PC-3 (cell line): ENCODE measurements at regions not wholly inside any gene's neighbourhood (a gene's known extent, or its start where the extent isn't known, plus 50 kb on each side); places are given as distances from the start of the nearest gene placed in this dataset.

Source experiments
- ATAC-seq: fragments of 200-7000 bp; cut with Tn5 transposase; 2 replicates; pipeline ENCODE4 v1.9.1; 2020; ENCODE audit warnings: mild to moderate bottlenecking, moderate library complexity
- BruUV-seq: library from RNA; stranded (reverse); fragments of 400-500 nt; replicated peaks from 2 replicates; lab custom pipeline; 2021; lab: Mats Ljungman, UMichigan
- CTCF ChIA-PET: fragments of 300-600 bp; sonication (Branson Sonifier 250); formaldehyde crosslinking; loops from one replicate; lab custom pipeline; 2022; ENCODE audit warnings: antibody characterized with exemption; lab: Charles Lee
- POLR2A ChIA-PET: fragments of 300-600 bp; sonication (Branson Sonifier 250); formaldehyde crosslinking; loops from one replicate; lab custom pipeline; 2022; ENCODE audit warnings: antibody characterized with exemption; ENCODE audit not compliant: unreplicated experiment; lab: Charles Lee
- DNase-seq: peaks from one replicate; pipeline ENCODE4 v3.0.0-alpha.2; 2015
- H2AFZ ChIP-seq: fragments of 300-600 bp; sonication (generic); 2 replicates; pipeline ENCODE4 v1.6.0; 2016; ENCODE audit warnings: antibody characterized with exemption, low read length
- H3F3A ChIP-seq: fragments of 300-600 bp; sonication (generic); one replicate; pipeline ENCODE4 v1.6.0; 2017; ENCODE audit warnings: antibody characterized with exemption, low read length, control low read depth, mild to moderate bottlenecking; ENCODE audit not compliant: unreplicated experiment
- H3K27ac ChIP-seq: fragments of 300-600 bp; sonication (generic); 2 replicates; pipeline ENCODE4 v1.5.1; 2016; ENCODE audit warnings: mild to moderate bottlenecking, low read length
- H3K27me3 ChIP-seq: fragments of 300-600 bp; sonication (generic); 2 replicates; pipeline ENCODE4 v1.6.1; 2016; ENCODE audit warnings: low read length, mixed read lengths
- H3K36me3 ChIP-seq: fragments of 300-600 bp; sonication (generic); 2 replicates; pipeline ENCODE4 v1.6.1; 2016; ENCODE audit warnings: low read depth, mixed run types, low read length, mixed read lengths
- H3K4me1 ChIP-seq: fragments of 300-600 bp; sonication (generic); 2 replicates; pipeline ENCODE4 v1.5.1; 2016; ENCODE audit warnings: low read length; ENCODE audit not compliant: insufficient read depth
- H3K4me2 ChIP-seq: fragments of 300-600 bp; sonication (generic); 2 replicates; pipeline ENCODE4 v1.6.0; 2016; ENCODE audit warnings: low read length
- H3K4me3 ChIP-seq: fragments of 300-600 bp; sonication (generic); 2 replicates; pipeline ENCODE4 v1.5.1; 2016; ENCODE audit warnings: mild to moderate bottlenecking, low read length, mixed read lengths
- H3K79me2 ChIP-seq: fragments of 300-600 bp; sonication (generic); 2 replicates; pipeline ENCODE4 v1.6.1; 2017; ENCODE audit warnings: low read length, mixed read lengths
- H3K9ac ChIP-seq: fragments of 300-600 bp; sonication (generic); 2 replicates; pipeline ENCODE4 v1.6.0; 2016; ENCODE audit warnings: mild to moderate bottlenecking, low read length
- H3K9me2 ChIP-seq: fragments of 300-600 bp; sonication (generic); replicated peaks from 2 replicates; pipeline ENCODE4 v1.6.1; 2016; ENCODE audit warnings: mixed run types, low read length, mixed read lengths
- H3K9me3 ChIP-seq: fragments of 300-600 bp; sonication (generic); 2 replicates; pipeline ENCODE4 v1.6.1; 2016; ENCODE audit warnings: low read length, mixed read lengths
- H4K20me1 ChIP-seq: fragments of 300-600 bp; sonication (generic); 2 replicates; pipeline ENCODE4 v1.6.1; 2016; ENCODE audit warnings: low read length, mixed read lengths
- CTCF ChIP-seq: fragments of 300-600 bp; sonication (generic); conservative IDR thresholded peaks from 2 replicates; pipeline ENCODE4 v1.5.1; 2017; ENCODE audit warnings: antibody characterized with exemption, low read depth, mild to moderate bottlenecking, low read length
- EZH2 ChIP-seq: fragments of 300-600 bp; sonication (generic); IDR thresholded peaks from one replicate; pipeline ENCODE4 v1.6.1; 2017; ENCODE audit warnings: antibody characterized with exemption, mild to moderate bottlenecking, low read length; ENCODE audit not compliant: unreplicated experiment
- EZH2phosphoT487 ChIP-seq: fragments of 300-600 bp; sonication (generic); IDR thresholded peaks from 2 replicates; pipeline ENCODE4 v1.6.1; 2018; ENCODE audit warnings: mild to moderate bottlenecking, antibody characterized with exemption, low read length, borderline replicate concordance
- intact Hi-C: fragments of 100-400 bp; cut with micrococcal nuclease; formaldehyde crosslinking; loops from 2 replicates; pipeline ENCODE4 v1.9.0; 2023

DNA sequence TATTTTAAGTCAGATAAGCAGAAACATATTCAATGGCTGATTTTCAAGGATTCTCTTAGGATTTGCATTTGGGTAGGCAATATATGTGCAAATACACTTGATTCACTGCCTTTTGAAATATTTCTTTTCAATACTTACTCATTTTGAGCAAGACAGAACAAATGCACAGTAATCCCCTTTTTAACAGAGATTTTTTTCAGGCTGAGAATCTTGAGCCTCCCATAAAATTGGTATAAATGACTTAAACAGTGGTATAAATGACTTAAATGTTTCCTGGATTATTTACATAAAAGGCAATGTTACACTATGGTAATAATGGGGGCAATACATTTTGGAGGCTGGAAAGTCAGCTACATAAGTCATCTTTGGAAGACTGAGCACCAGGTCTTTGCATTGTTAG is 389.0 kb downstream of the OLFM4 start:
- DNase-seq: no peak
- intact Hi-C loops: no loop called here
- no TSS peak for BruUV-seq
- no peak for ATAC-seq
- no peaks in the 10 kb centered on the region for H3K27me3 ChIP-seq
- no peaks in the 10 kb centered on the region for H3K36me3 ChIP-seq
- no peak overlapping the region for H3K9ac ChIP-seq
- H3K79me2 ChIP-seq: no peaks in the 10 kb centered on the region
- no peaks in the 10 kb centered on the region for H3K4me1 ChIP-seq
- no peak for TF ChIP-seq EZH2phosphoT487
- TF ChIP-seq EZH2: no peak
- no peak for TF ChIP-seq CTCF
- H3K9me2 ChIP-seq: no peaks in the 10 kb centered on the region
- no peaks in the 10 kb centered on the region for H3F3A ChIP-seq
- no peaks in the 10 kb centered on the region for H4K20me1 ChIP-seq
- H3K4me3 ChIP-seq: no peak overlapping the region
- no peaks in the 10 kb centered on the region for H3K9me3 ChIP-seq
- CTCF ChIA-PET: no interaction called here
- H3K4me2 ChIP-seq: no peak overlapping the region
- H2AFZ ChIP-seq: no peak overlapping the region
- POLR2A ChIA-PET: no interaction called here
- H3K27ac ChIP-seq: no peak overlapping the region

DNA sequence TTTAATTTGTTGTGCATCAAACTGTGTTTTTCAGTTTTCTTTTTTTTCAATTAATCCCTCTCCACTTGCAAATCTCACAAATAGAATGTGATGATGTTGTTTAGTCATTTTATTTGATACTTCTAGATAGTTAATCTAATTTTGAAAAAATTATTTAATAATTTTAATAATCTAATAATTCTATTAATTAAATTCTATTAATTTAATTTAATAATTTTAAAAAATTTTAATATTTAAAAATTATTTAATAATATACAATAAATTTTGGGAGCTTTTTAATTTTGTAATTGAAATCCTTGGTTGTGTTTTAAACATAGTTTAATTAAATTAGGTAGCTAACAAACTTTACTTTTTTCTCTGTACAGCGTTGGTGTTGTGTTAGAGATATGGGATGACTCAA is 393.8 kb downstream of the OLFM4 start:
- Histone ChIP-seq H3K4me1 (no peaks in the 10 kb centered on the region), H3F3A (no peaks in the 10 kb centered on the region), H3K4me3 (no peak overlapping the region), H3K36me3 (no peaks in the 10 kb centered on the region), H3K79me2 (no peaks in the 10 kb centered on the region), H3K27ac (no peak overlapping the region), H3K9me2 (no peaks in the 10 kb centered on the region), H3K9me3 (no peaks in the 10 kb centered on the region), H2AFZ (no peak overlapping the region), H3K27me3 (no peaks in the 10 kb centered on the region), H4K20me1 (no peaks in the 10 kb centered on the region), H3K4me2 (no peak overlapping the region), H3K9ac (no peak overlapping the region)
- intact Hi-C loops: no loop called here
- TF ChIP-seq EZH2 (no peak), CTCF (no peak), EZH2phosphoT487 (no peak)
- DNase-seq (no peak), ATAC-seq (no peak)
- ChIA-PET POLR2A (no interaction called here), CTCF (no interaction called here)
- no TSS peak for BruUV-seq

DNA sequence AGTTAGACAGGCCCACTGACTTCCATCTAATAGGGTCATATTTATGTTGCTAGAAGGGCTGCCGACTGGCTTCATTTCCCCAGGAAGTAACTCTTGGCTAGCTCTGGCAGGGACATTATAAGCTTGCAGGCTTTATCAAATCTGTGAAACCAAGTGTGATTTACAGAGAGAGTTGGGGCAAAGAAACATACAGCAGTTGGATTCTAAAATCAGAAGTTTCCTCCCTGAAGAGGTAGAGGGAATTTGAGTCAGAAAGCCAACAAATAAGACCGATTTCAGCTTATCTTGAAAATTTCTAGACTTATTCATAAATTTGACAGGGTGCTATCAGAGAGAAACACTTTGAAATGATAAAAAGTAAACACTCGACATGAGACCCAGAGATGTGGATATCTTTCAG is 407.8 kb downstream of the OLFM4 start:
- no peaks in the 10 kb centered on the region for H3K9me3 ChIP-seq
- no peaks in the 10 kb centered on the region for H4K20me1 ChIP-seq
- no peak overlapping the region for H3K27ac ChIP-seq
- DNase-seq (no peak), ATAC-seq (no peak)
- no peak overlapping the region for H3K9ac ChIP-seq
- no peaks in the 10 kb centered on the region for H3K4me1 ChIP-seq
- H3K4me3 ChIP-seq: no peak overlapping the region
- no TSS peak for BruUV-seq
- ChIA-PET POLR2A (no interaction called here), CTCF (no interaction called here)
- TF ChIP-seq CTCF: no peak
- TF ChIP-seq EZH2phosphoT487: no peak
- intact Hi-C loops: no loop called here
- H3K9me2 ChIP-seq: no peaks in the 10 kb centered on the region
- H3K27me3 ChIP-seq: no peaks in the 10 kb centered on the region
- H3F3A ChIP-seq: no peaks in the 10 kb centered on the region
- no peaks in the 10 kb centered on the region for H3K79me2 ChIP-seq
- no peak overlapping the region for H2AFZ ChIP-seq
- no peak overlapping the region for H3K4me2 ChIP-seq
- H3K36me3 ChIP-seq: no peaks in the 10 kb centered on the region
